ENCODE measurements at regions not wholly inside any gene's neighbourhood (a gene's known extent, or its start where the extent isn't known, plus 50 kb on each side); places are given as distances from the start of the nearest gene placed in this dataset.

DNA sequence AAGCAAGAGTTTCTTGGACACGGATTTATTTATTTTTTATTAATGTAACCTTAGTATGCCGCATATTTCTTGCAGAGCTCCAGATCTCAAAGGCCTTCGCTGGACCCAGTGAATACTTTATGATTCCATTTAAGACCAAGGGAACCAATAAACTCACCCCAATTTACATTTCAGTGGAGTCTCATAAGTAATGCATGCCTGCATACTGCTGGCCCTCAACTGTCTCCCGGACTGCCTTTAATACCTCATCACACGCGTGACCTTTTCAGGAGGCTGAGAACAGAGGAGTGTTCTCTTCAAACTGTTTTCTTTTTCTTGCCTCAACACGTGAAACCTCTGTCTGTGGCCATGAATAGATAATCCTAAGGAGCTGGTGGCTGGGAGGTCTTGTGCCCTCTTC is 240.9 kb downstream of the STIM2 start:
- no peak overlapping the region for H3K4me3 ChIP-seq (ENCODE audit: low read length)
- H3K4me2 ChIP-seq (ENCODE audit: low read depth, low read length, poor library complexity, severe bottlenecking), result no peak overlapping the region
- no peaks in the 10 kb centered on the region for H4K20me1 ChIP-seq (ENCODE audit: insufficient read depth, low read depth, low read length)
- no peaks in the 10 kb centered on the region for H3K4me1 ChIP-seq (ENCODE audit: low read length)
- no peaks in the 10 kb centered on the region for H3K79me2 ChIP-seq (ENCODE audit: low read length)
- H3K9me2 ChIP-seq (replicated peaks; ENCODE audit: insufficient read depth, low read length), result no peaks in the 10 kb centered on the region
- H3K27me3 ChIP-seq (ENCODE audit: low read length), result no peaks in the 10 kb centered on the region
- H2AFZ ChIP-seq (ENCODE audit: low read length), result no peak overlapping the region
- DNase-seq, result peak; percentile 16
- H3K9me3 ChIP-seq (ENCODE audit: low read length), result no peaks in the 10 kb centered on the region
- H3K36me3 ChIP-seq (ENCODE audit: insufficient read depth, low read length), result no peaks in the 10 kb centered on the region
- H3K27ac ChIP-seq (ENCODE audit: low read length), result no peak overlapping the region
- no peak overlapping the region for H3K9ac ChIP-seq (ENCODE audit: low read length)

DNA sequence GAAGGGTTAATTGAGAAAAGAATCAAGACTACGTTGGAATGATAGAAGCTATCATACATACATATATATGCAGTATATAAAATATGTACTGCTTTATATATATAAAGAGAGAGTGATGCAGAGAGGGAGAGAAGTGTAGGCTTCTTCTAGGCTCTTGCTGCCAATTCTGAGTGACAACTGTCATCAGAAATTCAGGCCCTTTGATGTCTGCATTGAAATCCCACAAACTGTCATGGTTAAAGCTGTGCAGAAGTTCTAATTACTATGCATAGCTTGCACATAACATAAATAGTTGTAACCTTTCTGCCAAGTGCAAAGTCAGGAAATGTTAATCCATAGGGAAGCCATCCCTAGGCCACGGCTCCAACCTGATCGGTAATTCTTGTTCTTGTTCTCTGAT is 251.0 kb downstream of the STIM2 start:
- Histone ChIP-seq H3K9me3 (ENCODE audit: low read length) (no peaks in the 10 kb centered on the region), H4K20me1 (ENCODE audit: insufficient read depth, low read depth, low read length) (no peaks in the 10 kb centered on the region), H3K36me3 (ENCODE audit: insufficient read depth, low read length) (no peaks in the 10 kb centered on the region), H3K4me2 (ENCODE audit: low read depth, low read length, poor library complexity, severe bottlenecking) (no peak overlapping the region), H3K27me3 (ENCODE audit: low read length) (no peaks in the 10 kb centered on the region), H3K9ac (ENCODE audit: low read length) (no peak overlapping the region), H3K27ac (ENCODE audit: low read length) (no peak overlapping the region), H3K4me1 (ENCODE audit: low read length) (no peaks in the 10 kb centered on the region), H3K9me2 (replicated peaks; ENCODE audit: insufficient read depth, low read length) (no peaks in the 10 kb centered on the region), H3K79me2 (ENCODE audit: low read length) (no peaks in the 10 kb centered on the region), H3K4me3 (ENCODE audit: low read length) (no peak overlapping the region), H2AFZ (ENCODE audit: low read length) (no peak overlapping the region)
- DNase-seq, result no peak

DNA sequence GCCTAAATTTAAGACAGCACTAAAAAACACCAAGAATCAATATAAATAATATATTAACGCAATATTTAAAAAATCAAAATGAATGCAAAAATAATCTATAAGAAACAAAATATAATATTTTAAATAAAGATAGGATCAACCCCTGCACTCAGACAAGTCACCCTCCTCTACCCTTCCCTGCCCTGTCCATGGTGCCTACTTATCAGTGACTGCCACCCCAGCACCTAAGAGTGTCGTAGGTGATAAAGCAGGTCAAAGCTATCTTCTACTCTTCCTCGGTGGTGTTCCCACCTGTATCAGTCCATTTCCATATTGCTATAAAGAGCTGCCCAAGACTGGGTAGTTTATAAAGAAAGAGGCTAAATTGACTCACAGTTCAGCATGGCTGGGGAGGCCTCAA is 251.9 kb downstream of the STIM2 start:
- no peaks in the 10 kb centered on the region for H3K9me2 ChIP-seq (replicated peaks; ENCODE audit: insufficient read depth, low read length)
- H3K4me3 ChIP-seq (ENCODE audit: low read length), result no peak overlapping the region
- H3K27ac ChIP-seq (ENCODE audit: low read length), result no peak overlapping the region
- no peaks in the 10 kb centered on the region for H3K79me2 ChIP-seq (ENCODE audit: low read length)
- H3K9me3 ChIP-seq (ENCODE audit: low read length), result no peaks in the 10 kb centered on the region
- no peak overlapping the region for H3K4me2 ChIP-seq (ENCODE audit: low read depth, low read length, poor library complexity, severe bottlenecking)
- no peak for DNase-seq
- no peaks in the 10 kb centered on the region for H3K4me1 ChIP-seq (ENCODE audit: low read length)
- H3K36me3 ChIP-seq (ENCODE audit: insufficient read depth, low read length), result no peaks in the 10 kb centered on the region
- H3K9ac ChIP-seq (ENCODE audit: low read length), result no peak overlapping the region
- H3K27me3 ChIP-seq (ENCODE audit: low read length), result no peaks in the 10 kb centered on the region
- H2AFZ ChIP-seq (ENCODE audit: low read length), result no peak overlapping the region
- H4K20me1 ChIP-seq (ENCODE audit: insufficient read depth, low read depth, low read length), result no peaks in the 10 kb centered on the region

DNA sequence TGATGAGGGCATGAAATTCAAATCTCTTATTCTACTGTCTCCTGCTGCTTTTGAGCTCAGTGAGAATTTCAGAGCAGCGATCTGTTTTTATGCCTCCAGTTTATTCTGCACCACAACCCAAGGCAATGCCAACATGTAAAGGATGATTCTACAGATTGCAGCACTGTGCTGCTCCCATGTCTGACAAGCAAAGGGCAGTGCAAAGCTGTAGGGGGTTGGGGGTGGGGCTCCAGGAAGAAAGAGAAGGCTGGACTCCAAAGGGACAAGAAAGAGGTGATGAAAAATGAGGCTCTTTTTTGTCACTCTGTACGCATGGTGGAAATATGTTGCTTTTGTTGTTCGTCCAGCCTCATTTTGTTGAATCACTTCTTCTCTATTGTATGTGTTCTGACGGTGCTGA is 254.6 kb downstream of the STIM2 start:
- no peak overlapping the region for H2AFZ ChIP-seq (ENCODE audit: low read length)
- DNase-seq, result no peak
- no peaks in the 10 kb centered on the region for H3K79me2 ChIP-seq (ENCODE audit: low read length)
- no peaks in the 10 kb centered on the region for H3K9me2 ChIP-seq (replicated peaks; ENCODE audit: insufficient read depth, low read length)
- no peak overlapping the region for H3K4me2 ChIP-seq (ENCODE audit: low read depth, low read length, poor library complexity, severe bottlenecking)
- no peaks in the 10 kb centered on the region for H4K20me1 ChIP-seq (ENCODE audit: insufficient read depth, low read depth, low read length)
- H3K9ac ChIP-seq (ENCODE audit: low read length), result no peak overlapping the region
- H3K4me1 ChIP-seq (ENCODE audit: low read length), result no peaks in the 10 kb centered on the region
- no peak overlapping the region for H3K4me3 ChIP-seq (ENCODE audit: low read length)
- no peak overlapping the region for H3K27ac ChIP-seq (ENCODE audit: low read length)
- H3K9me3 ChIP-seq (ENCODE audit: low read length), result no peaks in the 10 kb centered on the region
- H3K36me3 ChIP-seq (ENCODE audit: insufficient read depth, low read length), result no peaks in the 10 kb centered on the region
- H3K27me3 ChIP-seq (ENCODE audit: low read length), result no peaks in the 10 kb centered on the region

DNA sequence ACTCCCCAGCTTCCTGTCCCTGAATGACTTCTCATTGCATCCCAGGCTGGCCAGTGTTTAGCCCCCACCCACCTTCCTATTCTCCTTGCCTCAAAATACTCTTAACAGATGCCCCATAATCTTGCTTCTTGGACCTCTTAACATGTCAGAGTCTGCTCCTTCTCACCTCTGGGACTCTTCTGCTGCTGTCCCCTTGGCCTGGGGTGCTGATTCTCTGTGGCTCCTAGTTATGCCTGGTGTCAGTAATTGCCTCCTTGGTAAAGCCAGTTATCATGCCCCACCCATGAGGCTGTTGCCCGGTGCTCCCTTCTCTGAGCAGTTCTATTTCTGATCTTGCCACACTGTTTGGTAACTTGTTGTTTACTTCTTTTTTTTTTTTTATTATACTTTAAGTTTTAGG is 256.8 kb downstream of the STIM2 start:
- H3K9me2 ChIP-seq (replicated peaks; ENCODE audit: insufficient read depth, low read length), result no peaks in the 10 kb centered on the region
- H3K4me3 ChIP-seq (ENCODE audit: low read length), result no peak overlapping the region

DNA sequence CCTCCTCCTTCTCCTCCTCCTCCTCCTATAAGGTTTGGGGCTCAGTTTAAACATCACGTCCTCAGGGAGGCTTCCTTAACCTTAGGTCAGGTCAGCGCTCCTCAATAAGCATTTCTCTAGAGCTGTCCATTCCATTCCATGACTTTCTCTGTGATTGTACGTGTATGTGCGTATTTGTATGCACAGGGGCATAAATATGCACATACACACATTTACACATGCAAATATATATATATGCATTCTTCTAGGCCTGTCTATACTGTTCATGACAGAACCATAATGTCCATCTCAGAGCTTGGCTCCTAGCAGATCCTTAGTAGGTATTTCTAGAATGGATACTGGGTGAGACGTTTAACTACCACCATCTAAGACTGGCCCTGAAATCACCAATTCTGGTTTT is 258.6 kb downstream of the STIM2 start:
- H2AFZ ChIP-seq (ENCODE audit: low read length), result no peak overlapping the region
- no peak for DNase-seq
- H3K27me3 ChIP-seq (ENCODE audit: low read length), result no peaks in the 10 kb centered on the region
- no peaks in the 10 kb centered on the region for H3K36me3 ChIP-seq (ENCODE audit: insufficient read depth, low read length)
- H3K4me1 ChIP-seq (ENCODE audit: low read length), result no peaks in the 10 kb centered on the region
- H4K20me1 ChIP-seq (ENCODE audit: insufficient read depth, low read depth, low read length), result no peaks in the 10 kb centered on the region
- H3K79me2 ChIP-seq (ENCODE audit: low read length), result no peaks in the 10 kb centered on the region
- H3K9me3 ChIP-seq (ENCODE audit: low read length), result no peaks in the 10 kb centered on the region
- no peak overlapping the region for H3K4me2 ChIP-seq (ENCODE audit: low read depth, low read length, poor library complexity, severe bottlenecking)
- no peak overlapping the region for H3K27ac ChIP-seq (ENCODE audit: low read length)
- H3K9ac ChIP-seq (ENCODE audit: low read length), result no peak overlapping the region
- no peaks in the 10 kb centered on the region for H3K9me2 ChIP-seq (replicated peaks; ENCODE audit: insufficient read depth, low read length)
- H3K4me3 ChIP-seq (ENCODE audit: low read length), result no peak overlapping the region

More for the DNA sequence above, 256.8 kb downstream of the STIM2 start:
- Histone ChIP-seq H4K20me1 (ENCODE audit: insufficient read depth, low read depth, low read length) (no peaks in the 10 kb centered on the region), H3K79me2 (ENCODE audit: low read length) (no peaks in the 10 kb centered on the region), H3K4me1 (ENCODE audit: low read length) (no peaks in the 10 kb centered on the region), H3K9ac (ENCODE audit: low read length) (no peak overlapping the region), H3K27me3 (ENCODE audit: low read length) (no peaks in the 10 kb centered on the region), H3K36me3 (ENCODE audit: insufficient read depth, low read length) (no peaks in the 10 kb centered on the region), H2AFZ (ENCODE audit: low read length) (no peak overlapping the region), H3K9me3 (ENCODE audit: low read length) (no peaks in the 10 kb centered on the region), H3K27ac (ENCODE audit: low read length) (no peak overlapping the region), H3K4me2 (ENCODE audit: low read depth, low read length, poor library complexity, severe bottlenecking) (no peak overlapping the region)
- DNase-seq, result no peak

DNA sequence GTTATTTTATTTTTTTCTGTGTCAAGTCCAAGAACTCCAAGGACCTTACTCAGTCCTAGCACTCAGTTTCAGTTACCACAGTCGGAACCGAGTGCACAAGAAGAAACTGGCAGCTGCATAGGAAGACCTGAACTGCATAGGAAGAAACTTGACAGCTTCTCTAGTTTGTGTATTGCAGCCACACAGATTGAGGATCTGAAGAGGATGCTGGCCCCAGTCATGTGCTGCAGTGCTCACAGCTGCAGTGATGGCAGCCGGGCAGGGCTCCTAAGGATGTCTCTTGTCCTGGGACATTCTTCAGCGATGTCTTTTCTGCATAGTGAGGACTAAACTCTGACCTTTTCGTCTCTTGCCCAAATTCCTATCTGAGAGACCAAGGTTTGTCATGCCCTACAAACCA is 261.2 kb downstream of the STIM2 start:
- Histone ChIP-seq H3K4me3 (ENCODE audit: low read length) (no peak overlapping the region), H3K9me3 (ENCODE audit: low read length) (no peaks in the 10 kb centered on the region), H2AFZ (ENCODE audit: low read length) (no peak overlapping the region), H3K9me2 (replicated peaks; ENCODE audit: insufficient read depth, low read length) (no peaks in the 10 kb centered on the region), H3K4me2 (ENCODE audit: low read depth, low read length, poor library complexity, severe bottlenecking) (no peak overlapping the region), H3K9ac (ENCODE audit: low read length) (no peak overlapping the region), H3K27me3 (ENCODE audit: low read length) (no peaks in the 10 kb centered on the region), H3K79me2 (ENCODE audit: low read length) (no peaks in the 10 kb centered on the region), H3K36me3 (ENCODE audit: insufficient read depth, low read length) (no peaks in the 10 kb centered on the region), H3K4me1 (ENCODE audit: low read length) (peaks cover under 1% of the 10 kb centered on the region; the same call in 1 of the 2 replicates), H3K27ac (ENCODE audit: low read length) (no peak overlapping the region), H4K20me1 (ENCODE audit: insufficient read depth, low read depth, low read length) (no peaks in the 10 kb centered on the region)
- DNase-seq, result no peak

DNA sequence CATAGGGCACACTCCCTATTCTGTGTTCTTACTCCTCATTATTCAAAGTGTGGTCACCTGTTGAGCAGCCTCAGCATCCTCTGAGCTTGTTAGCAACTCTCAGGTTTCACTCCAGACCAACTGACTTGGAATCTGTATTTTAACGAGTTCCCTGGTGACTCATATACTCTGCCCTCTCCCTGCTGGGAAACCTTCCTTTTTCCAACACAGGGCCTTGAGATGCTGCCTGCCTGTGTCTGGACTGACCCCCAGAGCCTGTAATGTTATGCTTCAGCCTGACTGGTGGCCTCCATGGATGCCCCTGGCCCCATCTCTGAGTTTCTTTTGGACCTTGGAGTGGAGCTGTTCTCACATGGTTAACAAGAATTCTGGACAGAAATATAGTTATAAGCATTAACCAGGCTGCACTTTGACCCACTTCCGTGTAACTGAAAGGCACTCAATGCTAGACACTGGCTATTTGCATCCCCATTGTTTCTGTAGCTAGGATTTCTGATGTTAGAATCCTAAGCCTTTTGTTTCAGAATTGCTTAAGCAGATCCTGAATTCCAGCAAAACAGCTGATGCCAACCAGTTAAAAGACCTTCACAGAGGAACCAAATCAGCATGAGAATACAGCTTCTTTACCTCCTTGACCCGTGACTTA is 262.6 kb downstream of the STIM2 start:
- Histone ChIP-seq H3K79me2 (ENCODE audit: low read length) (no peaks in the 10 kb centered on the region), H3K4me3 (ENCODE audit: low read length) (no peak overlapping the region), H4K20me1 (ENCODE audit: insufficient read depth, low read depth, low read length) (no peaks in the 10 kb centered on the region), H3K9me2 (replicated peaks; ENCODE audit: insufficient read depth, low read length) (no peaks in the 10 kb centered on the region), H3K27ac (ENCODE audit: low read length) (no peak overlapping the region), H3K9ac (ENCODE audit: low read length) (no peak overlapping the region), H3K4me2 (ENCODE audit: low read depth, low read length, poor library complexity, severe bottlenecking) (no peak overlapping the region), H3K36me3 (ENCODE audit: insufficient read depth, low read length) (no peaks in the 10 kb centered on the region), H3K27me3 (ENCODE audit: low read length) (no peaks in the 10 kb centered on the region), H3K4me1 (ENCODE audit: low read length) (peaks cover 9% of the 10 kb centered on the region), H3K9me3 (ENCODE audit: low read length) (no peaks in the 10 kb centered on the region), H2AFZ (ENCODE audit: low read length) (no peak overlapping the region)
- no peak for DNase-seq

DNA sequence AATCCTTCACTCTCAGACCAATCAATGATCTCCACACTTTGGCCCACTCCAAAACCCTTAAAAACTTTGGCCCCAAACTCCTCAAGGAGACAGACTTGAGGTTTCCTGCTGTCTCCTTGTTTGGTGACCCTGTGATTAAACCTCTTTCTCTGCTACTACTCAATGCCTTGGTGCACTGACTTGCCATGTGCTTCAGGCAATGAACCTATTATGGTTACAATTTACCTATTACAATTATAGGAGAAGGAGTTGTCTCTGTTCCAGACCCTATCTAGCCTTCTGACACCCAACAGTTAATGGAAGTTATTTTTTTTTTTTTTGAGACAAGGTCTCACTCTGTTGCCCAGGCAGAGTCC is 263.1 kb downstream of the STIM2 start:
- Histone ChIP-seq H3K4me3 (ENCODE audit: low read length) (no peak overlapping the region), H3K4me1 (ENCODE audit: low read length) (peaks cover 9% of the 10 kb centered on the region), H3K9me3 (ENCODE audit: low read length) (no peaks in the 10 kb centered on the region), H3K9ac (ENCODE audit: low read length) (no peak overlapping the region), H3K79me2 (ENCODE audit: low read length) (no peaks in the 10 kb centered on the region), H3K9me2 (replicated peaks; ENCODE audit: insufficient read depth, low read length) (no peaks in the 10 kb centered on the region), H4K20me1 (ENCODE audit: insufficient read depth, low read depth, low read length) (no peaks in the 10 kb centered on the region), H3K27me3 (ENCODE audit: low read length) (no peaks in the 10 kb centered on the region), H3K27ac (ENCODE audit: low read length) (no peak overlapping the region), H3K36me3 (ENCODE audit: insufficient read depth, low read length) (no peaks in the 10 kb centered on the region), H2AFZ (ENCODE audit: low read length) (no peak overlapping the region), H3K4me2 (ENCODE audit: low read depth, low read length, poor library complexity, severe bottlenecking) (no peak overlapping the region)
- DNase-seq, result no peak

Data from Karpas-422 (cell line).